SU-DHL-6 (cell line): ENCODE measurements at regions not wholly inside any gene's neighbourhood (a gene's known extent, or its start where the extent isn't known, plus 50 kb on each side); places are given as distances from the start of the nearest gene placed in this dataset.

Experiments
- H2AFZ ChIP-seq: fragments of 200-600 bp; sonication (generic); 2 replicates; pipeline ENCODE4 v1.6.1; 2014; ENCODE audit warnings: low read depth, mild to moderate bottlenecking, moderate library complexity, mixed read lengths, antibody characterized with exemption, low read length; ENCODE audit not compliant: severe bottlenecking
- H3F3A ChIP-seq: fragments of 200-600 bp; shearing (Covaris generic); 2 replicates; pipeline ENCODE4 v1.6.0; 2016; ENCODE audit warnings: antibody characterized with exemption, mild to moderate bottlenecking; ENCODE audit not compliant: insufficient read depth
- H3K27ac ChIP-seq: fragments of 200-600 bp; sonication (generic); 2 replicates; pipeline ENCODE4 v1.5.1; 2016; ENCODE audit warnings: low read depth, mild to moderate bottlenecking, low read length, moderate library complexity, mixed read lengths
- H3K27me3 ChIP-seq: fragments of 200-600 bp; sonication (generic), shearing (Covaris generic); 2 replicates; pipeline ENCODE4 v1.6.0; 2014; ENCODE audit warnings: mild to moderate bottlenecking, low read length
- H3K36me3 ChIP-seq: fragments of 200-600 bp; sonication (generic); 2 replicates; pipeline ENCODE4 v1.6.1; 2014; ENCODE audit warnings: mild to moderate bottlenecking, low read length, mixed read lengths
- H3K4me2 ChIP-seq: fragments of 300-600, 200-600 bp; shearing (Covaris generic), sonication (generic); 2 replicates; pipeline ENCODE4 v1.6.0; 2014; ENCODE audit warnings: low read length, low read depth, mild to moderate bottlenecking; ENCODE audit not compliant: poor library complexity, severe bottlenecking
- H3K4me3 ChIP-seq: fragments of 200-600 bp; sonication (generic); 2 replicates; pipeline ENCODE4 v1.5.1; 2014; ENCODE audit warnings: antibody characterized with exemption, low read length, mild to moderate bottlenecking, mixed read lengths; ENCODE audit not compliant: insufficient read depth, poor library complexity, severe bottlenecking
- H3K79me2 ChIP-seq: fragments of 200-600 bp; sonication (generic); 2 replicates; pipeline ENCODE4 v1.6.1; 2014; ENCODE audit warnings: mild to moderate bottlenecking, low read length, moderate library complexity; ENCODE audit not compliant: insufficient read depth
- H3K9ac ChIP-seq: fragments of 200-600 bp; sonication (generic); 2 replicates; pipeline ENCODE4 v1.7.0; 2014; ENCODE audit warnings: mild to moderate bottlenecking, low read length
- H3K9me2 ChIP-seq: fragments of 200-600 bp; sonication (generic); replicated peaks from 2 replicates; pipeline ENCODE4 v1.6.1; 2014; ENCODE audit warnings: low read length; ENCODE audit not compliant: insufficient read depth
- H3K9me3 ChIP-seq: fragments of 200-600 bp; sonication (generic); 2 replicates; pipeline ENCODE4 v1.6.1; 2014; ENCODE audit warnings: low read length, mixed read lengths; ENCODE audit not compliant: insufficient read depth
- H4K20me1 ChIP-seq: fragments of 200-600 bp; sonication (generic); 2 replicates; pipeline ENCODE4 v1.6.1; 2014; ENCODE audit warnings: low read depth, mild to moderate bottlenecking, antibody characterized with exemption, low read length, moderate library complexity, mixed read lengths
- EZH2phosphoT487 ChIP-seq: fragments of 200-600 bp; sonication (generic), shearing (Covaris generic); conservative IDR thresholded peaks from 2 replicates; pipeline ENCODE4 v1.6.1; 2018; ENCODE audit warnings: mild to moderate bottlenecking, antibody characterized with exemption, low read length, moderate library complexity, mixed read lengths
- TF ChIP-seq, protein P1 (sequence below): fragments of 200-600 bp; sonication (generic); IDR thresholded peaks from one replicate; pipeline ENCODE4 v1.5.1; 2017; ENCODE audit warnings: antibody characterized with exemption, mild to moderate bottlenecking, low read length, moderate library complexity; ENCODE audit not compliant: insufficient read depth, poor library complexity, severe bottlenecking

- Histone ChIP-seq H3K9ac (no peak overlapping the region), H2AFZ (no peak overlapping the region), H3K4me2 (no peak overlapping the region), H3K4me3 (no peak overlapping the region), H3K27ac (no peak overlapping the region), H3K27me3 (no peaks in the 10 kb centered on the region), H3K9me3 (no peaks in the 10 kb centered on the region), H3K79me2 (no peaks in the 10 kb centered on the region), H4K20me1 (no peaks in the 10 kb centered on the region), H3K9me2 (no peaks in the 10 kb centered on the region), H3K36me3 (no peaks in the 10 kb centered on the region), H3F3A (no peaks in the 10 kb centered on the region)
- TF ChIP-seq, protein P1, sequence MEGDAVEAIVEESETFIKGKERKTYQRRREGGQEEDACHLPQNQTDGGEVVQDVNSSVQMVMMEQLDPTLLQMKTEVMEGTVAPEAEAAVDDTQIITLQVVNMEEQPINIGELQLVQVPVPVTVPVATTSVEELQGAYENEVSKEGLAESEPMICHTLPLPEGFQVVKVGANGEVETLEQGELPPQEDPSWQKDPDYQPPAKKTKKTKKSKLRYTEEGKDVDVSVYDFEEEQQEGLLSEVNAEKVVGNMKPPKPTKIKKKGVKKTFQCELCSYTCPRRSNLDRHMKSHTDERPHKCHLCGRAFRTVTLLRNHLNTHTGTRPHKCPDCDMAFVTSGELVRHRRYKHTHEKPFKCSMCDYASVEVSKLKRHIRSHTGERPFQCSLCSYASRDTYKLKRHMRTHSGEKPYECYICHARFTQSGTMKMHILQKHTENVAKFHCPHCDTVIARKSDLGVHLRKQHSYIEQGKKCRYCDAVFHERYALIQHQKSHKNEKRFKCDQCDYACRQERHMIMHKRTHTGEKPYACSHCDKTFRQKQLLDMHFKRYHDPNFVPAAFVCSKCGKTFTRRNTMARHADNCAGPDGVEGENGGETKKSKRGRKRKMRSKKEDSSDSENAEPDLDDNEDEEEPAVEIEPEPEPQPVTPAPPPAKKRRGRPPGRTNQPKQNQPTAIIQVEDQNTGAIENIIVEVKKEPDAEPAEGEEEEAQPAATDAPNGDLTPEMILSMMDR, result no peak
- TF ChIP-seq EZH2phosphoT487, result no peak
Observed at GRCh38 chrX:125395626-125396025, 76.0 kb downstream of the TEX13C start.

DNA sequence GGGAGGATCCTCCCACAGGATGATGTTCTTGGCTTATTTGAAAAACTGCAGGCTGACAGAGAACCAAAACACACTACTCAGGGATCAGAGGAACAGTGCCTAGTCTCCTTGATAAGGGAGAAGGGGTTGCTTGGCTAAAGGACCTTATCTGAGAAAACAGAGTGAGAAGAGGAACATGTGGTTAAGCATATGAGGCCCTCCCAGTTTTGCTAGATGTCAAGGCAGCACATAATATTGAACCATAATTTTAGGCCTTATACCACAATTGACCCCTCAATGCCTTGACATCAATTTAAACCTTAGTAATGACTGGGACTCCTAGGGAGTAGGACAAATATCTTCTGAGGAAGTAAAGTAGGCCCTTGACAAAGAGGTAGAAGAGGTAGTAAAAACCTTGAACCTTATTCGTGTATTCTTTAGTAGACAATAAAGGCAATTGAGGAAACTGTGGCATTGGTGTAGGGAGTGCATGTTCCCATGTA is 79.3 kb downstream of the TEX13C start:
- Histone ChIP-seq H3K36me3 (no peaks in the 10 kb centered on the region), H3K27me3 (no peaks in the 10 kb centered on the region), H3K9me3 (no peaks in the 10 kb centered on the region), H3K27ac (no peak overlapping the region), H3K9me2 (no peaks in the 10 kb centered on the region), H3K9ac (no peak overlapping the region), H3K4me2 (no peak overlapping the region), H3K4me3 (no peak overlapping the region), H4K20me1 (no peaks in the 10 kb centered on the region), H3F3A (no peaks in the 10 kb centered on the region), H2AFZ (no peak overlapping the region), H3K79me2 (no peaks in the 10 kb centered on the region)
- TF ChIP-seq, protein P1, result no peak

GRCh38 chrX:125402807-125403206 is 83.1 kb downstream of the TEX13C start:
- no peak overlapping the region for H2AFZ ChIP-seq
- H3K4me2 ChIP-seq, result no peak overlapping the region
- no peak for TF ChIP-seq EZH2phosphoT487
- TF ChIP-seq, protein P1, result no peak
- no peak overlapping the region for H3K27ac ChIP-seq
- no peaks in the 10 kb centered on the region for H4K20me1 ChIP-seq
- H3K9me2 ChIP-seq, result no peaks in the 10 kb centered on the region
- no peaks in the 10 kb centered on the region for H3K9me3 ChIP-seq
- no peaks in the 10 kb centered on the region for H3F3A ChIP-seq
- H3K36me3 ChIP-seq, result no peaks in the 10 kb centered on the region
- no peak overlapping the region for H3K4me3 ChIP-seq
- no peaks in the 10 kb centered on the region for H3K79me2 ChIP-seq
- H3K27me3 ChIP-seq, result no peaks in the 10 kb centered on the region
- no peak overlapping the region for H3K9ac ChIP-seq

DNA sequence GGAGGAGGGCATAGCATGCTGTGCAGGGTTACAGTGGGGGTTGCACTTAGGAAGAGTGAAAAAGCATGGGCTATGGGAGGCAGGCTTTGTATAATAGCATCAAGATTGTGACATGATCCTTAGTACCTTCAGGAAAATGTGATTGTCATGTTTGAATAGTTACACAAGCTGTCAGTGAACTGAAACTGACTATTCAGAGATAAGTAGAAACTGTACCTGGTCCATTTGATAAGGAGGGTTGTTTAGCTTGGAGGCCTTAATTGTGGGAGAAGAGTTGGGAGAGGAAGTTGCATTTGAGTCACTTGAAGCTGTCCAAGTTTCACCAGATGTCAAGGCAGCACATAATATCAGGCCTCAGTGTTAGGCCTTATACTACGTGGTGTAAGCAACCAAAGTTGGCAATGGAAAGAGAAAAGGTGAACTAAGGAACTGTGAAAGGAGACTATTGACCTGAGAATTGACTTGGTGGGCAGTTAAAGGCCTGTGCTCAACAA is 85.0 kb downstream of the TEX13C start:
- H3K79me2 ChIP-seq, result no peaks in the 10 kb centered on the region
- H3K4me3 ChIP-seq, result no peak overlapping the region
- no peaks in the 10 kb centered on the region for H3K9me3 ChIP-seq
- no peak overlapping the region for H3K9ac ChIP-seq
- no peaks in the 10 kb centered on the region for H3K36me3 ChIP-seq
- H2AFZ ChIP-seq, result no peak overlapping the region
- H3K9me2 ChIP-seq, result no peaks in the 10 kb centered on the region
- H3K4me2 ChIP-seq, result no peak overlapping the region
- H3F3A ChIP-seq, result no peaks in the 10 kb centered on the region
- TF ChIP-seq, protein P1, result no peak
- no peak for TF ChIP-seq EZH2phosphoT487
- H4K20me1 ChIP-seq, result no peaks in the 10 kb centered on the region
- no peak overlapping the region for H3K27ac ChIP-seq
- H3K27me3 ChIP-seq, result no peaks in the 10 kb centered on the region
